ENCODE measurements at regions not wholly inside any gene's neighbourhood (a gene's known extent, or its start where the extent isn't known, plus 50 kb on each side); places are given as distances from the start of the nearest gene placed in this dataset.
"Not testable (repeated sequence)": the region's sequence is repeated elsewhere in the genome, so short reads cannot be mapped to it uniquely, and the experiment has no call there.

GRCh38 chr2:35538796-35539195 lies 816.8 kb upstream of the CRIM1 start:
- DNase-seq = no peak

GRCh38 chr2:35530615-35531135 lies 824.9 kb upstream of the CRIM1 start:
- DNase-seq = no peak

- no peak for DNase-seq
Measured at GRCh38 chr2:35526741-35527140, 828.8 kb upstream of the CRIM1 start.

GRCh38 chr2:35522450-35522849 lies 833.1 kb upstream of the CRIM1 start:
- DNase-seq = no peak

- DNase-seq = no peak
Measured at GRCh38 chr2:35510636-35511035, 844.9 kb upstream of the CRIM1 start.

- no peak for DNase-seq
Measured at GRCh38 chr2:35508601-35509000, 847.0 kb upstream of the CRIM1 start.

GRCh38 chr2:35504419-35504818 lies 851.2 kb upstream of the CRIM1 start:
- no peak for DNase-seq

- no peak for DNase-seq
Measured at GRCh38 chr2:35503738-35504199, 851.8 kb upstream of the CRIM1 start.

GRCh38 chr2:35503311-35503710 lies 852.3 kb upstream of the CRIM1 start:
- DNase-seq = no peak

GRCh38 chr2:35501076-35501475 lies 854.5 kb upstream of the CRIM1 start:
- DNase-seq = no peak

- no peak for DNase-seq
Measured at GRCh38 chr2:35496022-35496421, 859.6 kb upstream of the CRIM1 start.

- no peak for DNase-seq
Measured at GRCh38 chr2:35495182-35495581, 860.4 kb upstream of the CRIM1 start.

GRCh38 chr2:35478121-35478520 lies 877.5 kb upstream of the CRIM1 start:
- not testable (repeated sequence) for DNase-seq

GRCh38 chr2:35468245-35468644 lies 887.3 kb upstream of the CRIM1 start:
- no peak for DNase-seq

GRCh38 chr2:35463805-35464596 lies 891.6 kb upstream of the CRIM1 start:
- DNase-seq = no peak

GRCh38 chr2:35462226-35462998 lies 893.2 kb upstream of the CRIM1 start:
- DNase-seq = no peak

GRCh38 chr2:35461406-35461805 lies 894.2 kb upstream of the CRIM1 start:
- DNase-seq = no peak

GRCh38 chr2:35454966-35455638 lies 900.5 kb upstream of the CRIM1 start:
- no peak for DNase-seq

- no peak for DNase-seq
Measured at GRCh38 chr2:35447821-35448220, 907.8 kb upstream of the CRIM1 start.

- DNase-seq = no peak
Measured at GRCh38 chr2:35447215-35447614, 908.4 kb upstream of the CRIM1 start.

GRCh38 chr2:35443087-35443486 lies 912.5 kb upstream of the CRIM1 start:
- no peak for DNase-seq

- not testable (repeated sequence) for DNase-seq
Measured at GRCh38 chr2:35441575-35441974, 914.0 kb upstream of the CRIM1 start.

GRCh38 chr2:35440308-35440707 lies 915.3 kb upstream of the CRIM1 start:
- not testable (repeated sequence) for DNase-seq
